Smooth muscle cell (in vitro differentiated cells): ENCODE measurements at regions not wholly inside any gene's neighbourhood (a gene's known extent, or its start where the extent isn't known, plus 50 kb on each side); places are given as distances from the start of the nearest gene placed in this dataset.
"Not testable (repeated sequence)": the region's sequence is repeated elsewhere in the genome, so short reads cannot be mapped to it uniquely, and the experiment has no call there.

ENCODE experiments used
- DNase-seq: peaks from one replicate; lab custom pipeline; 2025; ENCODE audit not compliant: unreplicated experiment; lab: John Stamatoyannopoulos, UW
- H2AFZ ChIP-seq: fragments of 200-600 bp; sonication (generic); 2 replicates; pipeline ENCODE4 v1.6.0; 2016; ENCODE audit warnings: antibody characterized with exemption, low read depth, mild to moderate bottlenecking
- H3F3A ChIP-seq: fragments of 200-600 bp; sonication (generic); 2 replicates; pipeline ENCODE4 v1.6.0; 2017; ENCODE audit warnings: antibody characterized with exemption, low read depth
- H3K27ac ChIP-seq: fragments of 200-600 bp; sonication (generic); 2 replicates; pipeline ENCODE4 v1.5.1; 2016; ENCODE audit warnings: low read depth, mild to moderate bottlenecking
- H3K27me3 ChIP-seq: fragments of 200-600 bp; sonication (generic); 2 replicates; pipeline ENCODE4 v1.6.1; 2016; ENCODE audit warnings: low read depth, mild to moderate bottlenecking
- H3K36me3 ChIP-seq: fragments of 200-600 bp; sonication (generic); 2 replicates; pipeline ENCODE4 v1.5.1; 2016; ENCODE audit warnings: low read depth
- H3K4me1 ChIP-seq: fragments of 200-600 bp; sonication (generic); 2 replicates; pipeline ENCODE4 v1.5.1; 2016; ENCODE audit warnings: low read depth
- H3K4me2 ChIP-seq: fragments of 200-600 bp; sonication (generic); 2 replicates; pipeline ENCODE4 v1.6.0; 2016; ENCODE audit warnings: mild to moderate bottlenecking
- H3K4me3 ChIP-seq: fragments of 200-600 bp; sonication (generic); 2 replicates; pipeline ENCODE4 v1.5.1; 2016; ENCODE audit warnings: mild to moderate bottlenecking
- H3K79me2 ChIP-seq: fragments of 200-600 bp; sonication (generic); 2 replicates; pipeline ENCODE4 v1.6.0; 2016; ENCODE audit warnings: low read depth, mild to moderate bottlenecking
- H3K9ac ChIP-seq: fragments of 200-600 bp; sonication (generic); 2 replicates; pipeline ENCODE4 v1.6.0; 2016; ENCODE audit warnings: low read depth
- H3K9me3 ChIP-seq: fragments of 200-600 bp; sonication (generic); replicated peaks from 2 replicates; pipeline ENCODE4 v1.5.1; 2016; ENCODE audit warnings: low read depth
- H4K20me1 ChIP-seq: fragments of 200-600 bp; sonication (generic); 2 replicates; pipeline ENCODE4 v1.6.0; 2016; ENCODE audit warnings: low read depth
- WGBS: methylation state at CpG from one replicate; pipeline ENCODE4 v1.1.7; 2016; ENCODE audit warnings: low lambda C conversion rate; 5-methylcytosine and 5-hydroxymethylcytosine counted together
- TF ChIP-seq, protein P1 (sequence below): fragments of 200-600 bp; sonication (generic); IDR thresholded peaks from 2 replicates; pipeline ENCODE4 v1.5.1; 2017; ENCODE audit warnings: borderline replicate concordance, mild to moderate bottlenecking, antibody characterized with exemption; ENCODE audit not compliant: insufficient read depth, poor library complexity, severe bottlenecking

DNA sequence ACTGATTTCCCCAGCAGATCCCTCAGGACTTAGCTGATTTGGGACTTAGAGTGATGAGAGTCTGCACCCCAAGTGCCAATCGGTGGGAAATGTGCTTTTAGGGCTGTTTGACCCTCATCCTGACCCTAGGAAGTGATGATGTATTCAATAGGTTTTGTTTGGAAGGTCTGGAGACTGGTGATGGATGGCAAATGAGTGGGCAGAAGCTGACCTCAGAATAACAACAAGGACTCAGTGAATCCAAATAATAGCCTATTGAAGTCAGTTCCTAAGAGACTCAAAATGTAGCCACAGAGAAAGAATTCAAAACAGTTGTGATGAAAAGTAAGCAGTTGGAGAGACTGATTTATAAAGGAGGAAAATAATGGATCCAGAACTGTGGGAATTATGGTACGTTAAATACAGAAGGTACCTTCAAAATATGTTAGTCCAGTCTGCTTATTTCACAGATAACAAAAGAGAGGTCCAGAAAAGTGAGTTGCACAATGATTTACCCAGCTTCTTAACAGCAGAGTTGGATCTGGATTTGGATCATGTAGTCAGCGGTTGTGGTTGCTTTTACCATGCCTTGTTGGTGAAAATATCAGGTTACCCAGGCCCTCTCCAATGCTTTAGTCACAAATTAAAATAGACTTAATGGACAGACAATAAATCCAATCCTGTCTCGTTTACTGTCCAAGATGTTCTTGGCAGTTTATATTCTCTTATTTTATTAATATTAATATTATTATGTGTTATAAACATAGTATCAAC is 123.0 kb upstream of the PTBP2 start:
- H3K36me3 ChIP-seq = no peaks in the 10 kb centered on the region
- H2AFZ ChIP-seq = no peak overlapping the region
- 92% methylated on average over 4 of the region's 4 CpGs for WGBS

DNA sequence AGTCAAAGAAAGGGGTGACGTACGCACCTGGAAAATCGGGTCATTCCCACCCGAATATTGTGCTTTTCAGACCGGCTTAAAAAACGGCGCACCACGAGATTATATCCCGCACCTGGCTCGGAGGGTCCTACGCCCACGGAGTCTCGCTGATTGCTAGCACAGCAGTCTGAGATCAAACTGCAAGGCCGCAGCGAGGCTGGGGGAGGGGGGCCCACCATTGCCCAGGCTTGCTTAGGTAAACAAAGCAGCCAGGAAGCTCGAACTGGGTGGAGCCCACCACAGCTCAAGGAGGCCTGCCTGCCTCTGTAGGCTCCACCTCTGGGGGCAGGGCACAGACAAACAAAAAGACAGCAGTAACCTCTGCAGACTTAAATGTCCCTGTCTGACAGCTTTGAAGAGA is 117.0 kb upstream of the PTBP2 start:
- H2AFZ ChIP-seq, H3K27me3 ChIP-seq, H4K20me1 ChIP-seq, H3K9ac ChIP-seq, H3K4me2 ChIP-seq, H3K79me2 ChIP-seq, H3K36me3 ChIP-seq, H3F3A ChIP-seq, DNase-seq, H3K4me1 ChIP-seq, H3K27ac ChIP-seq, H3K9me3 ChIP-seq, H3K4me3 ChIP-seq: not testable (repeated sequence)
- WGBS = 84% methylated on average over 16 of the region's 16 CpGs

More for the DNA sequence above, 123.0 kb upstream of the PTBP2 start:
- no peaks in the 10 kb centered on the region for H4K20me1 ChIP-seq
- H3K4me2 ChIP-seq = no peak overlapping the region
- no peak for DNase-seq
- no peaks in the 10 kb centered on the region for H3K9me3 ChIP-seq
- no peak overlapping the region for H3K4me3 ChIP-seq
- TF ChIP-seq, protein P1, sequence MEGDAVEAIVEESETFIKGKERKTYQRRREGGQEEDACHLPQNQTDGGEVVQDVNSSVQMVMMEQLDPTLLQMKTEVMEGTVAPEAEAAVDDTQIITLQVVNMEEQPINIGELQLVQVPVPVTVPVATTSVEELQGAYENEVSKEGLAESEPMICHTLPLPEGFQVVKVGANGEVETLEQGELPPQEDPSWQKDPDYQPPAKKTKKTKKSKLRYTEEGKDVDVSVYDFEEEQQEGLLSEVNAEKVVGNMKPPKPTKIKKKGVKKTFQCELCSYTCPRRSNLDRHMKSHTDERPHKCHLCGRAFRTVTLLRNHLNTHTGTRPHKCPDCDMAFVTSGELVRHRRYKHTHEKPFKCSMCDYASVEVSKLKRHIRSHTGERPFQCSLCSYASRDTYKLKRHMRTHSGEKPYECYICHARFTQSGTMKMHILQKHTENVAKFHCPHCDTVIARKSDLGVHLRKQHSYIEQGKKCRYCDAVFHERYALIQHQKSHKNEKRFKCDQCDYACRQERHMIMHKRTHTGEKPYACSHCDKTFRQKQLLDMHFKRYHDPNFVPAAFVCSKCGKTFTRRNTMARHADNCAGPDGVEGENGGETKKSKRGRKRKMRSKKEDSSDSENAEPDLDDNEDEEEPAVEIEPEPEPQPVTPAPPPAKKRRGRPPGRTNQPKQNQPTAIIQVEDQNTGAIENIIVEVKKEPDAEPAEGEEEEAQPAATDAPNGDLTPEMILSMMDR = no peak
- no peaks in the 10 kb centered on the region for H3F3A ChIP-seq
- no peaks in the 10 kb centered on the region for H3K4me1 ChIP-seq
- no peak overlapping the region for H3K9ac ChIP-seq
- no peak overlapping the region for H3K27ac ChIP-seq
- no peaks in the 10 kb centered on the region for H3K79me2 ChIP-seq
- H3K27me3 ChIP-seq = no peaks in the 10 kb centered on the region

DNA sequence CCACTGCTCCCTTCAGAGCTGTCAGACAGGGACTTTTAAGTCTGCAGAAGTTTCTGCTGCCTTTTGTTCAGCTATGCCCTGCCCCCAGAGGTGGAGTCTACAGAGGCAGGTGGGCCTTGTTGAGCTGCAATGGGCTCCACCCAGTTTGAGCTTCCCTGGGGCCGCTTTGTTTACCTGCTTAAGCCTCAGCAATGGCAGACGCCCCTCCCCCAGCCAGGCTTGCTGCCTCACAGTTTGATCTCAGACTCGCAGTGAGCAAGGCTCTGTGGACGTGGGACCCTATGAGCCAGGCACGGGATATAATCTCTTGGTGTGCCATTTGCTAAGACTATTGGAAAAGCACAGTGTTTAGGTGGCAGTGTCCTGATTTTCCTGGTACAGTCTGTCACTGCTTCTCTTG is 104.2 kb upstream of the PTBP2 start:
- H3K36me3 ChIP-seq, H2AFZ ChIP-seq, H3K4me2 ChIP-seq, H3K27ac ChIP-seq, H3F3A ChIP-seq, DNase-seq, H3K27me3 ChIP-seq, H3K4me3 ChIP-seq, H3K9ac ChIP-seq, H3K79me2 ChIP-seq, H3K9me3 ChIP-seq, H4K20me1 ChIP-seq, H3K4me1 ChIP-seq: not testable (repeated sequence)
- WGBS = 96% methylated on average over 5 of the region's 5 CpGs

DNA sequence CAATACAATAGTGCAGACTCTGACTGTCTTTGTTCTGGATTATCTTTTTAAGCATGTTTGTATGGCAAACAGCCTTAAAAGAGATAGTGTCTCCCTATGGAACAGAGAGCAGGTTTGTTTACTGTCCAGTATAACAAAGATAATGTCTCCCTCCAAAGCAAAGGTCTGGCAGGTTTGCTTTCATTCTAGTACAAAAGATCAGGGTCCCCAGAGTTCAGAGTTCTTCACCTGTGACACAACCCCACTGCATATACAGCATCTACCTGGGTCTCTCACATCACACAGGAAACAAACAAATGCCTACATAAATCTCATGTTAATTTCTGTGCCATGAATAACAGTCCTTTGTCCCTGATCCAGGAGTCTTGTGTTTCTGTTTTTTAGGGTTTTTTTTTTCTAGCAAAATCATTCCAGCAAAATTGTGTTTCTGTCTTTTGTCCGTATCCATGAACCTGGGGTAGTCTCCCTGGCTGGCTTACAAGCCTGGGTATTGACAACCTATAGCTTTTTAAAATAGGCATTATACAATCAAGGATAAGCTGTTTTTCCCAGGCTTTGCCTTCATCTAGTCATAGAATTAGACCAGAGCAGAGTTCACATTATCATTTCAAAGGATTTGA is 89.4 kb upstream of the PTBP2 start:
- 90% methylated on average over 1 of the region's 1 CpG for WGBS
- TF ChIP-seq, protein P1 = no peak

More for the DNA sequence above, 89.4 kb upstream of the PTBP2 start:
- Histone ChIP-seq H3K9me3 (no peaks in the 10 kb centered on the region), H3K36me3 (no peaks in the 10 kb centered on the region), H3K4me2 (no peak overlapping the region), H3K4me3 (no peak overlapping the region), H3K27me3 (no peaks in the 10 kb centered on the region), H3F3A (no peaks in the 10 kb centered on the region), H3K4me1 (no peaks in the 10 kb centered on the region), H4K20me1 (no peaks in the 10 kb centered on the region), H3K9ac (no peak overlapping the region), H2AFZ (no peak overlapping the region), H3K27ac (no peak overlapping the region), H3K79me2 (no peaks in the 10 kb centered on the region)
- DNase-seq = no peak
